CD8-positive, alpha-beta memory T cell (primary cell): ENCODE measurements at regions not wholly inside any gene's neighbourhood (a gene's known extent, or its start where the extent isn't known, plus 50 kb on each side); places are given as distances from the start of the nearest gene placed in this dataset.

Experiments used
- CTCF ChIA-PET: fragments of 350-600 bp; sonication (Branson Sonifier 250); formaldehyde crosslinking; loops from one replicate; lab custom pipeline; 2021; ENCODE audit warnings: antibody characterized with exemption; lab: Charles Lee
- POLR2A ChIA-PET: fragments of 350-600 bp; sonication (Branson Sonifier 250); formaldehyde crosslinking; loops from one replicate; lab custom pipeline; 2021; ENCODE audit warnings: antibody characterized with exemption; lab: Charles Lee
- DNase-seq, 5 donors: peaks; one replicate each; pipeline versions ENCODE4 v3.0.0 to v3.0.0-alpha.2; 2020 to 2022; ENCODE audit warnings: mixed read lengths in 1 of 5
- H3K27ac ChIP-seq: one replicate; pipeline ENCODE4 v1.7.0; 2013; ENCODE audit warnings: low read depth, mild to moderate bottlenecking, low read length, moderate library complexity
- H3K27me3 ChIP-seq: 2 replicates; pipeline ENCODE4 v1.7.0; 2013; ENCODE audit warnings: low read length, mild to moderate bottlenecking; ENCODE audit not compliant: insufficient read depth, poor library complexity, severe bottlenecking
- H3K36me3 ChIP-seq: 2 replicates; pipeline ENCODE4 v1.7.0; 2013; ENCODE audit warnings: mild to moderate bottlenecking, low read length, moderate library complexity; ENCODE audit not compliant: insufficient read depth
- H3K4me1 ChIP-seq: 2 replicates; pipeline ENCODE4 v1.7.0; 2013; ENCODE audit warnings: mild to moderate bottlenecking, low read length, moderate library complexity; ENCODE audit not compliant: insufficient read depth
- H3K4me3 ChIP-seq: 2 replicates; pipeline ENCODE4 v1.7.0; 2013; ENCODE audit warnings: mild to moderate bottlenecking, low read length
- H3K9me3 ChIP-seq: 2 replicates; pipeline ENCODE4 v1.7.0; 2013; ENCODE audit warnings: mild to moderate bottlenecking, low read length
- H3K27ac Mint-ChIP-seq, 8 donors: one replicate each; pipeline ENCODE4 v1.8.0; 2020 to 2021; ENCODE audit warnings: mixed read lengths in 8 of 8, mild to moderate bottlenecking in 6 of 8, inconsistent platforms in 3 of 8, moderate library complexity in 3 of 8
- H3K27me3 Mint-ChIP-seq, 2 donors: one replicate each; pipeline ENCODE4 v1.8.0; 2020 to 2021; ENCODE audit warnings: mixed read lengths in 2 of 2, mild to moderate bottlenecking in 1 of 2, moderate library complexity in 1 of 2
- H3K36me3 Mint-ChIP-seq, 3 donors: one replicate each; pipeline ENCODE4 v1.8.0; 2020 to 2021; ENCODE audit warnings: mixed read lengths in 3 of 3, inconsistent platforms in 1 of 3, mild to moderate bottlenecking in 1 of 3
- H3K4me1 Mint-ChIP-seq, 3 donors: one replicate each; pipeline ENCODE4 v1.8.0; 2020 to 2021; ENCODE audit warnings: mixed read lengths in 3 of 3, inconsistent platforms in 1 of 3, mild to moderate bottlenecking in 1 of 3
- H3K4me3 Mint-ChIP-seq, 7 donors: one replicate each; pipeline ENCODE4 v1.8.0; 2020 to 2021; ENCODE audit warnings: mixed read lengths in 7 of 7, mild to moderate bottlenecking in 6 of 7, moderate library complexity in 4 of 7, inconsistent platforms in 2 of 7
- H3K9me3 Mint-ChIP-seq, 5 donors: one replicate each; pipeline ENCODE4 v1.8.0; 2020 to 2022; ENCODE audit warnings: mixed read lengths in 5 of 5, mild to moderate bottlenecking in 3 of 5, moderate library complexity in 2 of 5, inconsistent platforms in 1 of 5

- Histone ChIP-seq H3K9me3 (no peaks in the 10 kb centered on the region), H3K27ac (no peak overlapping the region), H3K4me3 (no peak overlapping the region), H3K4me1 (no peaks in the 10 kb centered on the region), H3K27me3 (no peaks in the 10 kb centered on the region), H3K36me3 (no peaks in the 10 kb centered on the region)
- Mint-ChIP-seq H3K27me3 (peaks cover 24 to 54% of the 10 kb centered on the region in 2 donors), H3K4me1 (peaks cover 0 to 12% (median 2%) of the 10 kb centered on the region in 3 donors), H3K9me3 (no peaks in the 10 kb centered on the region), H3K36me3 (no peaks in the 10 kb centered on the region), H3K27ac (no peak overlapping the region), H3K4me3 (peak overlapping the region in 2 of 7 donors; percentile 58 to 61)
- POLR2A ChIA-PET = no interaction called here
- CTCF ChIA-PET = no interaction called here
- peak in 1 of 5 donors; percentile 4 for DNase-seq
Measured at GRCh38 chr22:44586351-44586990, 88.4 kb upstream of the RTL6 start.

DNA sequence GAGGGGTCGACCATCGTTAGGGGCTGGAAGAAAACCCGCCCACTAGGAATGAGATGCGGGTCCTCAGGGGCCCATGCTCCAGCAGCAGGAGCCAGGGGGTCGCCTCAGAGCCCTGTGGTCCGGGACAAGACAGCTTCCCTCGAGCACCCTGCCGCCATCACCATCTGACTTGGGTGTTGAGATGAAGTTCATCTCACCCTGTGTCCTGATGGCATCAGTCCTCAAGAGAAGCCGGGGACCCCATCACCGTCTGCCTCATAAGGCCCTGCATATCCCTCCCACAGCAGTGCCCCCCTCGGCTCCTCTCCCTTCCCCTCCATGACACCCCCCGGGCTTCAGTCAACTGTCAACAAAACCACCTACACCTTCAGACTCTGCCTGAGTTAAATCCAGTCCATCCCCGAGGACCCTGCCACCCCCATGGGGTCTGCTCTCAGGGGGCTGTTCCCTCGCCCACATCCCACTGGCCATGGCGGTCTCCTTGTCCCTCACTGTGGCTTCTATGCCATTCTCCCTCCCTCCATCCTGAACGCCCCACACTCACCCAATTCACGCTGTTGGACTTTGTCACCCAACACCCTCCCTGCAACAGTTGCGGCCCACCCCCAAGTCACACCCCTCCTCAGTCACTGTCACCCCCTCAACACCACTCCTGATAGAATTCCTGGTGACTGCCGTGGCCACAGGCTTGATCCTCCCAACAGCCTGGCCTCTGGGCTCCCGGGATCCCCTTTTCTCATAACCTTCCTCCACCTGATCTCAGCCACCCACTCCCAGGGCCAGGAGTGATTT, 87.7 kb upstream of the RTL6 start:
- Mint-ChIP-seq H3K4me3 (no peak overlapping the region), H3K36me3 (no peaks in the 10 kb centered on the region), H3K27me3 (peaks cover 24 to 54% of the 10 kb centered on the region in 2 donors), H3K9me3 (no peaks in the 10 kb centered on the region), H3K27ac (peak overlapping the region in 1 of 8 donors; percentile 24), H3K4me1 (peaks cover 0 to 12% (median 2%) of the 10 kb centered on the region in 3 donors)
- POLR2A ChIA-PET = no interaction called here
- CTCF ChIA-PET = no interaction called here
- Histone ChIP-seq H3K9me3 (no peaks in the 10 kb centered on the region), H3K4me3 (no peak overlapping the region), H3K27ac (no peak overlapping the region), H3K27me3 (no peaks in the 10 kb centered on the region), H3K4me1 (no peaks in the 10 kb centered on the region), H3K36me3 (no peaks in the 10 kb centered on the region)
- DNase-seq = peak in 1 of 5 donors; percentile 19

- no peak overlapping the region for H3K27ac Mint-ChIP-seq
- POLR2A ChIA-PET = no interaction called here
- peaks cover 0 to 12% (median 2%) of the 10 kb centered on the region in 3 donors for H3K4me1 Mint-ChIP-seq
Measured at GRCh38 chr22:44584256-44584902, 86.3 kb upstream of the RTL6 start.

GRCh38 chr22:44583854-44584253, 85.8 kb upstream of the RTL6 start:
- Mint-ChIP-seq H3K4me3 (no peak overlapping the region), H3K4me1 (peaks cover 0 to 12% (median 2%) of the 10 kb centered on the region in 3 donors), H3K36me3 (no peaks in the 10 kb centered on the region), H3K27me3 (peaks cover 22 to 49% of the 10 kb centered on the region in 2 donors), H3K27ac (no peak overlapping the region), H3K9me3 (no peaks in the 10 kb centered on the region)
- no peaks in the 10 kb centered on the region for H3K4me1 ChIP-seq
- POLR2A ChIA-PET = no interaction called here
- H3K27me3 ChIP-seq = no peaks in the 10 kb centered on the region
- no peak overlapping the region for H3K4me3 ChIP-seq
- H3K9me3 ChIP-seq = no peaks in the 10 kb centered on the region
- no peak overlapping the region for H3K27ac ChIP-seq
- peak in 1 of 5 donors; percentile 30 for DNase-seq
- no peaks in the 10 kb centered on the region for H3K36me3 ChIP-seq
- CTCF ChIA-PET = no interaction called here

More at GRCh38 chr22:44584256-44584902, 86.3 kb upstream of the RTL6 start:
- Mint-ChIP-seq H3K36me3 (no peaks in the 10 kb centered on the region), H3K4me3 (no peak overlapping the region), H3K9me3 (no peaks in the 10 kb centered on the region), H3K27me3 (peaks cover 22 to 52% of the 10 kb centered on the region in 2 donors)
- no peaks in the 10 kb centered on the region for H3K4me1 ChIP-seq
- no peaks in the 10 kb centered on the region for H3K9me3 ChIP-seq
- H3K36me3 ChIP-seq = no peaks in the 10 kb centered on the region
- H3K4me3 ChIP-seq = no peak overlapping the region
- no peak overlapping the region for H3K27ac ChIP-seq
- H3K27me3 ChIP-seq = no peaks in the 10 kb centered on the region
- CTCF ChIA-PET = no interaction called here
- DNase-seq = no peak

DNA sequence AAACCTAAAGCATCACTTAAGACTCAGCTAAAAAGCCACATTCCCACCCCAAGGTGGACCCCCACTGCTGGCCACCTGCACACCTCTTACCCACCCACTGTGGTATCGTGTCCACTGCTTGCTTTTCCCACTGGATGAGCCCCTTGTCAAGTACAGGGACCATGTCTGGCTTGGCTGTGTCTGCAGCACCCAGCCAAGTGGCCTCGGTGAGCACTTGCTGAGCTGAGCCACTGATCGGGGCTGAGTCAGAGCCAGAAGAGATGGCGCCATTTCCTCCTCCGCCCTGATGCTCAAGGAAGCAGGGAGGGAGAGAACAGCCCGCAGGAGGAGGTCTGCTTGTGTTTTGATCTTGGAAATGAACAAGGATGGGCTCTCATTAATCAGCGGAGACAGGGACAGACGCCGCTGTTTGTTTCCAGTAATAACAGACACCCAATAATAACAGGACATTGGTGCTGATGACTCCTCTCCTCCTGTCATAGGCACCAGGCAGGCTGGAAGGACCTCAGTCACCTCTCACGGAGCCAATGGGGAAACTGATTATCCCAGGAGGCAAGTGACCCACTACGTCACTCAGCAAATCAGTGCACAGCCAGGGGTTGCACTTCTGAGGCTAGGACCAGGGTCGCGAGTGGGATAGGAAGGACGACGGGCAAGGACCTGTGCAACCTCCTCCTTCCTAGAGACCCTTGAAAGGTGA, 85.2 kb upstream of the RTL6 start:
- ChIA-PET CTCF (no interaction called here), POLR2A (no interaction called here)
- Histone ChIP-seq H3K36me3 (no peaks in the 10 kb centered on the region), H3K27me3 (no peaks in the 10 kb centered on the region), H3K9me3 (no peaks in the 10 kb centered on the region), H3K27ac (no peak overlapping the region), H3K4me3 (no peak overlapping the region), H3K4me1 (no peaks in the 10 kb centered on the region)
- Mint-ChIP-seq H3K36me3 (no peaks in the 10 kb centered on the region), H3K27me3 (peaks cover 22 to 49% of the 10 kb centered on the region in 2 donors), H3K4me1 (peaks cover 0 to 12% (median 2%) of the 10 kb centered on the region in 3 donors), H3K9me3 (no peaks in the 10 kb centered on the region), H3K4me3 (no peak overlapping the region), H3K27ac (no peak overlapping the region)
- peak in 1 of 5 donors; percentile 23 for DNase-seq

- DNase-seq = no peak
- Mint-ChIP-seq H3K4me1 (peaks cover 0 to 8% (median 2%) of the 10 kb centered on the region in 3 donors), H3K27ac (no peak overlapping the region), H3K4me3 (no peak overlapping the region), H3K9me3 (no peaks in the 10 kb centered on the region), H3K27me3 (peaks cover 19 to 41% of the 10 kb centered on the region in 2 donors), H3K36me3 (no peaks in the 10 kb centered on the region)
- H3K9me3 ChIP-seq = no peaks in the 10 kb centered on the region
- no peak overlapping the region for H3K27ac ChIP-seq
- no peaks in the 10 kb centered on the region for H3K4me1 ChIP-seq
- CTCF ChIA-PET = no interaction called here
- no peak overlapping the region for H3K4me3 ChIP-seq
- POLR2A ChIA-PET = no interaction called here
- H3K27me3 ChIP-seq = no peaks in the 10 kb centered on the region
- no peaks in the 10 kb centered on the region for H3K36me3 ChIP-seq
Measured at GRCh38 chr22:44582016-44582415, 84.0 kb upstream of the RTL6 start.

GRCh38 chr22:44581096-44581435, 83.0 kb upstream of the RTL6 start:
- ChIA-PET POLR2A (no interaction called here), CTCF (no interaction called here)
- H3K27me3 ChIP-seq = no peaks in the 10 kb centered on the region
- no peak overlapping the region for H3K27ac ChIP-seq
- DNase-seq = no peak
- H3K36me3 ChIP-seq = no peaks in the 10 kb centered on the region
- H3K9me3 Mint-ChIP-seq = peaks cover 0 to 2% (median 0%) of the 10 kb centered on the region in 5 donors
- H3K4me1 Mint-ChIP-seq = peaks cover 0 to 2% (median 0%) of the 10 kb centered on the region in 3 donors
- H3K36me3 Mint-ChIP-seq = no peaks in the 10 kb centered on the region
- H3K27me3 Mint-ChIP-seq = peaks cover 19 to 37% of the 10 kb centered on the region in 2 donors
- H3K4me3 ChIP-seq = no peak overlapping the region
- no peak overlapping the region for H3K4me3 Mint-ChIP-seq
- no peaks in the 10 kb centered on the region for H3K9me3 ChIP-seq
- no peaks in the 10 kb centered on the region for H3K4me1 ChIP-seq
- no peak overlapping the region for H3K27ac Mint-ChIP-seq
